Middle frontal gyrus (tissue), 1 donor: ENCODE measurements at regions not wholly inside any gene's neighbourhood (a gene's known extent, or its start where the extent isn't known, plus 50 kb on each side); places are given as distances from the start of the nearest gene placed in this dataset.

Source experiments
- DNase-seq: peaks from one replicate; pipeline ENCODE4 v3.0.0-alpha.2; 2015; ENCODE audit warnings: low spot score; ENCODE audit errors: extremely low spot score

- no peak for DNase-seq
Measured at GRCh38 chr6:88386167-88386566, 220.0 kb upstream of the CNR1 start.

GRCh38 chr6:88383183-88383582 lies 217.0 kb upstream of the CNR1 start:
- no peak for DNase-seq

- DNase-seq: no peak
Measured at GRCh38 chr6:88381289-88381642, 215.1 kb upstream of the CNR1 start.

DNA sequence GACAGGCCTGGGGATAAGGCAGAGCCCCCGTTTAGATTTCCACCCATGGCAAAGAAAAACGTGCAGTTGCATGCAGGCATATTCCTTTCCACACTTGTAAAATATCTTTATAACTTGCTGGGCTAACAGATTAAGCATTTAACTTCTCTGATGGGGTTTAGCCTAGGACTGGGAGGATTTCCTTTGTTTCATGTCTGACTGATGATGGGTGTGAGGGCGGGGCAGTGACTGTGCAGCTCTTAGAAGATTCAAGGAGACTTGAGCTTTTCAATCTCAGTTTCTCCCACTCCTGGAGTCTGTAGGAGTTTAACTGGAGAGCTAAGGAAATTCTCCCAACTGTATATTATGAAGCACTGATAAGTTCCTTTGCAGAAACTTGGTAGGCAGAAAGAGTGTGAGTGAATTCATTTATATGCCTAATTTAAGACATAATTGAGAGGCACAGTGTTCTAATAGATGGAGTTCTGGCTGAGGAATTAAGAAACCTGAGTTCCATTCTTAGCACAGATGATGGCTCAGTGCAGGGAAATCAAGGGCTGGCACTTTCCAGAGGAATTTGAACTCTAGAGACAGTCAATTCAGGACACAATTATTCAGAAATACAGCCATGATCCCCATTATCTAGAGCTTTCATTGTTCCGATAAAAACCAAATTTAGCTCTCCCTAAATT lies 214.6 kb upstream of the CNR1 start:
- peak; percentile 14 for DNase-seq

DNA sequence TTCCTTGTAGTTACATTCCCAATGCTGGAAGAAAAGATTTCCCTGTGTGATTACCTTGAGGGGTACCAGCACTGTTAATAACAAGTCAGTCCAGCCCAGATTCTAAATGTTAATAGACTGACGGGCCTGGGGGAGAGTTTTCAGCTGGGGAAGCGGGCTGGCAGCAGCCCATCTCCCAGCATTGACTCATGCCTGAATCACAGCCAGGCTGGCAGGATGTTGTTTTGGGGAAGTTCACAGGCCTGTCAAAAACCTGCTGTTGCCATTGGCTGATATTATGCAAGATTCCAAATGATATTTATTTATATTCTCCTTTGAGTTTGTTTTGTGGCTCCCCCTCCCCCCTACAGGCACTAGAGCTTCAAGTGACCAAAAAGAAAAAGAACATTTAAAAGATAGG lies 213.9 kb upstream of the CNR1 start:
- DNase-seq: no peak

DNA sequence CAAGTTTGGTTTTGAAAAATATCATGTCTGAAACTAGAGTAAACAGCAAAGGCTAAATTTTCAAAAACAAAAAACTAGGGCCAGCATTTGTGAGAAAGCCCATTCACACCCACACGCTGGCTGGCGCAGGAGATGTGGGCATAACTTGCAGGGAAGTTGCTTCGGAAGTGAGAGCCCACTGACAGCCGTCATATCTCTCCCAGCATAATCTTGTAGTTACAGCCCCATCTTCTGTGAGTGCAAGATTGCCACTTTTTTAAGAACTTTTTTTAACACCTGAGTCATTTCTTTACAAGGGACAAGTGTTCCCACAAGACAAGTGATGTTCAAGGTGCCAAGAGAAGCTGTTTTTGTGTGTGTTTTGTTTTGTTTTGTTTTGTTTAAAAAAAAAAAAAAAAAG lies 212.5 kb upstream of the CNR1 start:
- DNase-seq: peak; percentile 27

DNA sequence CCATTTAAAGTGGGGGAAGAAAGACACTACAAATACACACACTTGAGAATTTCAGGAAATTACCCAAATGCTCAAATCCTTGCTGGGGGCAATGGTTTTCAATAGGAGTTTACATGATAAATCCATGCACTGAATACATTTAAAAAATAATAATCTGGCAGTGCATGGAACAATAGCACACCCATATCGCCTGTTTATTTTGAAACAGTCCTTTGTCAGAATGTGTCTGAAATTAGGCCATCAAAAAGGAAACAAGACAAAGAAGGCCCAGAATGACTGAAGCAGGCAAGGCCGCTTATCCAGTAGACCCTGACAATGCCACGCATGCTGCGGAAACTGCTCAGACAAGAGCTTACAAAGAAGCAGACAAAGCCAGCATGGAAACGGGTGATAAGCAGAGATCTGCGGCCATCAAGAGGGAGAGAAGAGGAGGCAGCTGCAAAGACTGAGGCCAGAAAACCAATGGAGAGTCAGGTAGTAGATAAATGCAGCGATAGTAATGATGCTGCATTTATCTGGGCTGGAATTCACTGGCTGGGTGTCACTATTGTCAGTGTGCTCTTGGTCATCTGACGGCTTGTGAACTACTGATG lies 211.9 kb upstream of the CNR1 start:
- DNase-seq: no peak

DNA sequence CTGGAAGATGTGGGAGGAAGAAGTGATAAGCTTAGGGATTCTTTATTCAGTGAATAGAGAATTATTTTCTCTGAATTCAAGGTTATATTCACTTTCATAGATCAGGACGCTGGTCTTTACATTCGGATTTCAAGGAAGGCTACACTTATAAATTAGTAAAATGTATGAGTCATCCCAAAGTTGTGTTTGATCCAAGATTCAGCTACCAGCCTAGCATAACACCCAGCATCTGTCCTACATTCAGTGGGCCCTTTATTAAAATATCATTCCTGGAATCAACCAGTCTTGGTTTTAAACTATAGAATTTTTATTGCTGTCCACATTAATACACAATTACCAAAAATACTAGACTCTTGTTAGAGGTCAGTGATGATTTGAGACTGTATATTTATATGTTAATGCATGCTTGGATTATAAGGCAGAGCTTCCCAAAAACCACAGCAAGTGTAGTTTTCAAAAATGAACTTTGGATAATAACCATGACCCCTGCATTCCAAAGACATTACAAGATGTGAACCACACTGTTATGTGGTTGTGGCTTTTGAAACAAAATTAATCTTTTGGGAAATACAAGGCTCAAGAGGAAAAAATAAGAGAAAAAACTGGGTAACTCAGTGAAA lies 210.7 kb upstream of the CNR1 start:
- DNase-seq: no peak

- no peak for DNase-seq
Measured at GRCh38 chr6:88376197-88376596, 210.1 kb upstream of the CNR1 start.

DNA sequence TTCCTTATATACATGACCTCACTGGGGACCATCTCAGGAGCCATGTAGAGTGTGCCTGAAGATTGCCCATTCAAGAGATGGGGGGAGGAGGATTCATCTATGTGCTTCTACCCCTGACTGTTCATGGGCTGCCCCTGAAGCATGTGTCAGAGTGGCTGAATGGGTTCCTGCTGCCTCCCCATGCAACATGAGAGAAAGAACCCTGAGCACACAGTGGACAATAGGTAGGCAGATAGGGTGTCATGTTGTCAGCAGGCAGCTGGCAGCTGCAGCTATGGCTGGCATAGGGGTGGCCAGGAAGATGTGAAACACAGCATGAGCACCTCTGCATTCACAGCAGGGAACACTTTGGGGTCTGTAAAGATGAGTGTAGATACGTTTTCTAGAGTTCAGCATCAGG lies 208.4 kb upstream of the CNR1 start:
- no peak for DNase-seq

- no peak for DNase-seq
Measured at GRCh38 chr6:88371480-88371879, 205.3 kb upstream of the CNR1 start.

DNA sequence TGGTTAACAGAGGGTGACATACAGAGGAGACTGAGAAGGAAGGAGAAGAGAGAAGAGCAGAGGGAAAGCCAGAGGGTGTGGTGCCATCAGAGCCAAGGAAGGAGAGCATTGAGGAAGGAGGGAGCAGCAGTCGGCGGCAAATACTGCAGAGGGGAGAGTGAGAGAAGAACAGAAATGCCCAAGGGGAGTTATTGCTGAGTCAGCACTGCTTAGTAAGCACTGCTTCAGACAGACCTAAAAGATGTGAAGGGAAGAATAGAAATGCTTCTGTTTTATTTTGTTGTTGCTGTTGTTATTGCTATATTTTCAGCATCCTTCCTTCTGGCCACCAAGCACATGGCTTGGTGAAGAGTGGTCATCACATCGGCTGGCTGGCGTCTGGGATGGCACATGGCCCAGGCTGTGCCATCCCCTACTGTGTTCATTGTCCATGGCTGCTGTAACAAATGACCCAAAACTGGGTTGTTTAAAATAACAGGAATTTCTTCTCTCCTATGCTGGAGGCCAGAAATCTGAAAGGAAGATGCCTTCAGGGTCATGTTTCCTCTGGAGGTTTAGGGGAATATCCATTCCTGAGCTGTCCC lies 204.1 kb upstream of the CNR1 start:
- no peak for DNase-seq

DNA sequence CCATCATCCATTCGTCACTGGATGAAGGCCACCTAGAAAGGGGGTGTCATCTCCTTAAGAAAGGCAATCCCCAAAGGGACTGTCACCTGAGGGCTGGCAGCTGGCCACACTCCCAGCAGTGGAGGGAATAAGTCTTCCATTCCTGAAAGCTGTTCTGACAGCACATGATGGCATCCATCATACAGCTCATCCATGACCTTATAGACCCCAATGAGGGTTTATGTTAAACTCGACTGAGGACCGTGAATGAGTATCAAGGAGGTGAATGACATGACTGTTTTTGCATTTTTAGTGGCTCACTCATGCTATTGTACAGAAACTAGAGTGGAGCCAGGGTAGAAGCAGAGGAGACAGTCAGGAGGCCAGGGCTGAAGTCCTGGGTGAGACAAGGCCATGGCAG lies 203.1 kb upstream of the CNR1 start:
- no peak for DNase-seq

DNA sequence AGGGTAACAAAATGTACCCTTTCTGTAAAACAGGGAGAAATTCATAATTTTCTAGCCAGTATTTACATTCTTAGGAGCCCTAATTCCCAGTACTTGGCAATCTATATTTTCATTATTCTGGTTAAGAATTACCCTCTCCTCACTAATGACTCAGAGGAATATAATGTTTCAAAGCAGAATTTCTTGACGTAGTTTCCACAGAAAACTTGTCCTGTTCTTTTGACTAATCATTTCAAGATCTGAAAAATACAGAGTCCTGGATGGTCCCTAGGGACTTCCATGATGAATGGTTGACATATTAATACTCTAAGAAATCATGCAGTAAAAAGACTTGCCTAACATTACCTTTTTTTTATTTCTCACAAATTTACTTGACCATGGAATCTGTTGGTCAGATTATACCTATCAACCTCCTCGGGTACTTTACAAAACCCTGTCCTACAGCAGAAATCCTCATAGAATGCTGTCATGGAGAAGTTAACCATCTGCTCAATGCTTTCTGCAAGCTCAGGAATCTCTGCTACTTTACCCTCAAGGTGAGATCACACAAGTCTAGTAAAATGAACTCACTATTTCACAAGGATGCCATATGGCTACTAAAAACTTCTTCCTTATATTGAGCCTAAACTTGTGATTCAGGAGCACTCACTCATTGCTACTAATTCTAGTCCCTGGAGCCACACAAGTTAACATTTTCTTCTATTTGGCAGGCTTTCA lies 202.1 kb upstream of the CNR1 start:
- no peak for DNase-seq

DNA sequence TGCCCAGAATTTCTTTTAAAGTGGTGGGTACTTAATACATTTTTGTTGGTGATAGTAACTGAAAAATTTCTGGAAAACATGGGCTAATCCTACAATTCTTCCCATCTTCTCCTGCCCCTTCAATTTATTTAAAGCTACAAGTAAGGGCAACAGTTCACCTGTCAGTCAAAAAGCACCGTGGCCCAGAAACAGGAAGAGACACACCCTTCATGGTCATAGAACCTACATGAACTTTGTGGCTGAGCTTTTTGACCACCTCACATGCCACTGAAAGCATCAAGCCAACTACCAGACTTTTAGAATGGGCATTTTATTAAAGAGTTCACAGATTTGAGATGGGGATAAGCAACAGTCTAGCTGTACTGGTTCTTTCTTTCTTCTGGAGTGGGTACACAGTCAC lies 201.1 kb upstream of the CNR1 start:
- DNase-seq: no peak

- DNase-seq: no peak
Measured at GRCh38 chr6:88366672-88367071, 200.5 kb upstream of the CNR1 start.

DNA sequence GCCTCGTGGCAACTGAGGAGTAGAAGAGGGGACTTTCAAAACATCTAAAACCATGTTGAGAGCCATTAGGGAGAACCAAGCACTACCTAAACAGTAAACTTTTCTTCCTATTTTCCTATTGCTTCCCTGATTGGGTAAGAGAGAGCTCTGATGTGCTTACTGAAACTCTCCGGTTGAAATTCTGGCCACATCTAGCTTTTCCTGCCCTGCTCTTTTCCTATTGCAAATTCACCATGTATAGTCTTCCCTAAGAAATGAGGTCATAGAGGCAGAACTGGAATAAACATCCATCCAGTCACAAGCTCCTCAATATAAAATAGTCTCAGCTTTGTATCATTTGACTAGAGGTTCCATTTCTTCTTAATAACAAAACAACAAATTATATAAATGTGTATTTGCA lies 199.5 kb upstream of the CNR1 start:
- no peak for DNase-seq

- DNase-seq: no peak
Measured at GRCh38 chr6:88365230-88365629, 199.1 kb upstream of the CNR1 start.

GRCh38 chr6:88361754-88362153 lies 195.6 kb upstream of the CNR1 start:
- DNase-seq: no peak

DNA sequence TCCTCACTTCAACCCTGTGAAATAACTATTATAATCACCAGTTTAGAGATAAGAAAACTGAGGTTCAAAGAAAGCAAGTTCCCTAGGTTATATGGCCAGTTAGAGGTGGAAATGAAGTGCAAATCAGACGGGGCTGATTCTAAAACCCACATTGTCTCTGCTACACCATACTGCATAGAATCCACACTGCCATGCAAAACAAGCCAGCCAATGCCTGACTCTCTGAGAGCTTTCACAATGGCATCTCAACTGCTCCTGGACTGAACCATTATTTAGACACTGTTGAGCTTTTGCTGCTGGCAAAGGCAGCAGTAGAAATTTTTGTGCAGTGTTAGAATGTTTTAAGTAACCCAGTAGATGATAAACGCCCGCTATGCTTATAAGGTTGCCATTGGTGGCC lies 195.2 kb upstream of the CNR1 start:
- DNase-seq: no peak

GRCh38 chr6:88360203-88360797 lies 194.2 kb upstream of the CNR1 start:
- no peak for DNase-seq
